IMR-90 (cell line): ENCODE measurements at regions not wholly inside any gene's neighbourhood (a gene's known extent, or its start where the extent isn't known, plus 50 kb on each side); places are given as distances from the start of the nearest gene placed in this dataset.

Experiments
- FOS ChIP-seq: fragments of 150-350 bp; IDR thresholded peaks from 2 replicates; pipeline ENCODE4 v1.6.1; 2016; ENCODE audit warnings: low read depth, low read length
- MXI1 ChIP-seq: IDR thresholded peaks from 2 replicates; pipeline ENCODE4 v1.6.1; 2012; ENCODE audit warnings: low read depth, mild to moderate bottlenecking, low read length, moderate library complexity, borderline replicate concordance
- SMC3 ChIP-seq: fragments of 150-350 bp; IDR thresholded peaks from 2 replicates; pipeline ENCODE4 v1.6.1; 2016; ENCODE audit warnings: low read depth, mild to moderate bottlenecking, antibody characterized with exemption, low read length, moderate library complexity
- TF ChIP-seq, protein P1 (sequence below): conservative IDR thresholded peaks from 2 replicates; pipeline ENCODE4 v1.5.1; 2012; ENCODE audit warnings: mild to moderate bottlenecking, low read depth, low read length, improper control_type of control experiment

GRCh38 chr5:152844713-152845112 is 439.6 kb upstream of the NMUR2 start:
- no peak for TF ChIP-seq SMC3
- TF ChIP-seq FOS, result no peak
- no peak for TF ChIP-seq MXI1
- TF ChIP-seq, protein P1, sequence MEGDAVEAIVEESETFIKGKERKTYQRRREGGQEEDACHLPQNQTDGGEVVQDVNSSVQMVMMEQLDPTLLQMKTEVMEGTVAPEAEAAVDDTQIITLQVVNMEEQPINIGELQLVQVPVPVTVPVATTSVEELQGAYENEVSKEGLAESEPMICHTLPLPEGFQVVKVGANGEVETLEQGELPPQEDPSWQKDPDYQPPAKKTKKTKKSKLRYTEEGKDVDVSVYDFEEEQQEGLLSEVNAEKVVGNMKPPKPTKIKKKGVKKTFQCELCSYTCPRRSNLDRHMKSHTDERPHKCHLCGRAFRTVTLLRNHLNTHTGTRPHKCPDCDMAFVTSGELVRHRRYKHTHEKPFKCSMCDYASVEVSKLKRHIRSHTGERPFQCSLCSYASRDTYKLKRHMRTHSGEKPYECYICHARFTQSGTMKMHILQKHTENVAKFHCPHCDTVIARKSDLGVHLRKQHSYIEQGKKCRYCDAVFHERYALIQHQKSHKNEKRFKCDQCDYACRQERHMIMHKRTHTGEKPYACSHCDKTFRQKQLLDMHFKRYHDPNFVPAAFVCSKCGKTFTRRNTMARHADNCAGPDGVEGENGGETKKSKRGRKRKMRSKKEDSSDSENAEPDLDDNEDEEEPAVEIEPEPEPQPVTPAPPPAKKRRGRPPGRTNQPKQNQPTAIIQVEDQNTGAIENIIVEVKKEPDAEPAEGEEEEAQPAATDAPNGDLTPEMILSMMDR, result no peak
